B cell (primary cell): ENCODE measurements at regions not wholly inside any gene's neighbourhood (a gene's known extent, or its start where the extent isn't known, plus 50 kb on each side); places are given as distances from the start of the nearest gene placed in this dataset.

Experiments used
- EZH2 ChIP-seq: IDR thresholded peaks from 2 replicates; pipeline ENCODE4 v1.6.1; 2012; ENCODE audit warnings: borderline replicate concordance, low read depth, mild to moderate bottlenecking, moderate library complexity, low read length; ENCODE audit not compliant: insufficient read depth, poor library complexity, severe bottlenecking
- TF ChIP-seq, protein P1 (sequence below): fragments of 200-600 bp; IDR thresholded peaks from one replicate; pipeline ENCODE4 v1.8.0; 2022; ENCODE audit warnings: antibody characterized with exemption, mild to moderate bottlenecking

DNA sequence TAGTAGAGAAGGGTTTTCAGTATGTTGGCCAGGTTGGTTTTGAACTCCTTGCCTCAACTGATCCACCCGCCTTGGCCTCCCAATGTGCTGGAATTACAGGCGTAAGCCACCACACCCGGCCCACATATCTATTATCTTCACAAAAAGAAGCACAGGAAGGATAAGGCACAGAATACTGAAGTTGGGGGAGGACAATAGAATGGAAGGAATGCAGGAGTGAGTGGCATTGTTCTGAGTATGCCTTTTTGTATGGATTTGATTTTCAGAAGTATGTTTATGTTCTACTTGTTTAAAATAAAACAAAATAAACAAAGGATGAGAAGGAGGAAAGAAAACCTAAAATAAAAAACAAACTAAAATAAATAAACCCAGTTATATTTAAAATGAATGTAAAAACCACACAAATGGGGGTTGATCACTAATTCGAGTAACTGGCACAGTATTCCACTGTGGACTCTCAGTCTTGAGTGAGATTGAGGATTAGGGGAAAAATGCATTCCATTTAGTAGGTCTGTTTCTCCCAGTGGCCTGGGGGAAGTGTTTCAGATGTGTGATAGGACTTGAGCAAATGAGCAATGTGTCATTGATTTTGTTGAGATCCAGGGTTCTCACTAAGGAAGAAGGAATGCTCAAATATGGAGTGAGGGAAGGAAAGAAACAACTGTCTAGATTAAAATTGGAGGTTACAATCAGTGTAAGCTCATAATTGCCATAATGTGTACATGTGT lies 109.0 kb upstream of the C1QTNF7 start:
- TF ChIP-seq, protein P1, sequence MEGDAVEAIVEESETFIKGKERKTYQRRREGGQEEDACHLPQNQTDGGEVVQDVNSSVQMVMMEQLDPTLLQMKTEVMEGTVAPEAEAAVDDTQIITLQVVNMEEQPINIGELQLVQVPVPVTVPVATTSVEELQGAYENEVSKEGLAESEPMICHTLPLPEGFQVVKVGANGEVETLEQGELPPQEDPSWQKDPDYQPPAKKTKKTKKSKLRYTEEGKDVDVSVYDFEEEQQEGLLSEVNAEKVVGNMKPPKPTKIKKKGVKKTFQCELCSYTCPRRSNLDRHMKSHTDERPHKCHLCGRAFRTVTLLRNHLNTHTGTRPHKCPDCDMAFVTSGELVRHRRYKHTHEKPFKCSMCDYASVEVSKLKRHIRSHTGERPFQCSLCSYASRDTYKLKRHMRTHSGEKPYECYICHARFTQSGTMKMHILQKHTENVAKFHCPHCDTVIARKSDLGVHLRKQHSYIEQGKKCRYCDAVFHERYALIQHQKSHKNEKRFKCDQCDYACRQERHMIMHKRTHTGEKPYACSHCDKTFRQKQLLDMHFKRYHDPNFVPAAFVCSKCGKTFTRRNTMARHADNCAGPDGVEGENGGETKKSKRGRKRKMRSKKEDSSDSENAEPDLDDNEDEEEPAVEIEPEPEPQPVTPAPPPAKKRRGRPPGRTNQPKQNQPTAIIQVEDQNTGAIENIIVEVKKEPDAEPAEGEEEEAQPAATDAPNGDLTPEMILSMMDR = no peak
- no peak for TF ChIP-seq EZH2
